ENCODE measurements at regions not wholly inside any gene's neighbourhood (a gene's known extent, or its start where the extent isn't known, plus 50 kb on each side); places are given as distances from the start of the nearest gene placed in this dataset.

DNA sequence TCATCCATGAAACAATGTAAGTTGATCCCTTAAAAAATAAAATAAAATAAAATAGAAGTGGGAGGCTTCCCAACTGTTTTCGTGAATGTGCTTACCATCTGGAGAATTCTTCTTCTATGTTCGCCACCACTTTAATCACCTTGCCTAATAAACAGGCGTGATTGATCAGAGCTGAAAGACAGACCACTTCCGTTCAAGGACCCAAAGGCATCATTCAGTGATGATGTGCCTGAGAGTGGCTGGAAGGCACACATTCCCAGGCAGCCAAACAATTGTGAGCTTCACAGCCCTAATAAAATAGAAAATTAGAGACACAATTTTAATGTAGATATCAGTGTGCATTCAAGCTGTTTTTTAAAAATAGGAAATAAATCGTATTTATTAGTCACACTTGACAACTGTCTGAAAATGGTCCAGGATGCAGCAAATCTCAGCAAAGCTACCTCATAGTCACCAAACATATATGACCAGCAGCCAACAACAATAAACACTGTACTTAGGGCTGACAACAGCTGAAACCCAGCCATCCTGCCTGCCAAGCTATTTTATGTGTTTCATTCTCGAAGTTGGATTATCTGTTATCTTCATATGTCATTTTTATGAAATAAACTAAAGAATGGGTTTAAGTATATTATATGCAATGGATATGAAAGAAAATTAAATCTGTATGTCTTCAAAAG, 163.2 kb upstream of the FAM9B start:
- TF ChIP-seq, protein P1, sequence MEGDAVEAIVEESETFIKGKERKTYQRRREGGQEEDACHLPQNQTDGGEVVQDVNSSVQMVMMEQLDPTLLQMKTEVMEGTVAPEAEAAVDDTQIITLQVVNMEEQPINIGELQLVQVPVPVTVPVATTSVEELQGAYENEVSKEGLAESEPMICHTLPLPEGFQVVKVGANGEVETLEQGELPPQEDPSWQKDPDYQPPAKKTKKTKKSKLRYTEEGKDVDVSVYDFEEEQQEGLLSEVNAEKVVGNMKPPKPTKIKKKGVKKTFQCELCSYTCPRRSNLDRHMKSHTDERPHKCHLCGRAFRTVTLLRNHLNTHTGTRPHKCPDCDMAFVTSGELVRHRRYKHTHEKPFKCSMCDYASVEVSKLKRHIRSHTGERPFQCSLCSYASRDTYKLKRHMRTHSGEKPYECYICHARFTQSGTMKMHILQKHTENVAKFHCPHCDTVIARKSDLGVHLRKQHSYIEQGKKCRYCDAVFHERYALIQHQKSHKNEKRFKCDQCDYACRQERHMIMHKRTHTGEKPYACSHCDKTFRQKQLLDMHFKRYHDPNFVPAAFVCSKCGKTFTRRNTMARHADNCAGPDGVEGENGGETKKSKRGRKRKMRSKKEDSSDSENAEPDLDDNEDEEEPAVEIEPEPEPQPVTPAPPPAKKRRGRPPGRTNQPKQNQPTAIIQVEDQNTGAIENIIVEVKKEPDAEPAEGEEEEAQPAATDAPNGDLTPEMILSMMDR (IDR thresholded peaks at IDR 0.05; ENCODE audit: insufficient read depth, low read depth, low read length), result no peak
- H3K4me3 ChIP-seq (ENCODE audit: low read depth, low read length), result no peak overlapping the region
- DNase-seq (ENCODE audit: low read depth), result no peak

DNA sequence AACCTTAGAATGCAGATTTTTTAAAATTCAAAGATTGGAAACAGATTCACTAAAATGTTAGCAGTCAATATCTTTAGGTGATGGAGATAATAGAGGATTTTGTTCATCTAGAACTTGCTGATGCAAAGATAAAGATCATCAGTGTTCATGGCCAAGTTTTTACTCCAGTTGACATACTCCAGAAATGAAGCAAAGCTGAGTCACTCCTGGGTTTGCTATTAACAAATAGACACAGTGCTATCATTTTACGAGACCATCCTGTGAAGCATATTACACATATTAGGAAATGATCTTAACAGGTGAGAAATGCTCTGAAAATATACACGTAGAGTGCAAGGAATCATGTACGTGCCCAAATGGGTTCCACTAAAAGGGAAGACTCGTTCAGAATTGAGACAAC, 170.6 kb upstream of the FAM9B start:
- no peak overlapping the region for H3K4me3 ChIP-seq (ENCODE audit: low read depth, low read length)
- TF ChIP-seq, protein P1 (IDR thresholded peaks at IDR 0.05; ENCODE audit: insufficient read depth, low read depth, low read length), result no peak
- peak; percentile 39 for DNase-seq (ENCODE audit: low read depth)

DNA sequence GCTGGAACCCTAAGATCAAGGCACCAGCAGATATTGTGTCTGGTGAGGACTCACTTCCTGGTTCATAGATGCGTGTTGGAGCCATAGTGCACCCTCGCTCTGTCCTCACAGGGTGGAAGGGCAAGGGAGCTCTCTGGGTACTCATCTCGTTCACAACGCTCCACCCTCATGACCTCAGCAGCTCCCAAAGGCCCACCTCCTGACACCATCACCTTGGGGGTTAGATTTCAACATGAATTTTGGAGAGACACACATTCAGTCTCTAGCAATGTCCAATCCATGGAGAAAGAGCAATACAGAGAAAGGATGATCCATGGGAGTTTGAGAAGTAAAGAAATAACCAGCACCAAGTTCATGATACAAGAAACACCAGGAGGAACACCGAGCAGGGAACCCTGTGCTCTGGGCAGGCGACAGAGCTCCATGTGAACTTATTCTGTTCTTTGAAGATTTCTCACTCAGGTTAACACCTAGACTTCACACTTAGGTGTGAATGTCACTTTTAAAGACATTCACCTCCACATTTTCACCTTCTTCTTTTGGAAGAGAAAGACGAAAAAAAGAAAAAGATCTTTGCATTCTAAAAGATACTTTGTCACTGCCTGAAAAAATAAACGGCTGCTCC, 171.8 kb upstream of the FAM9B start:
- no peak overlapping the region for H3K4me3 ChIP-seq (ENCODE audit: low read depth, low read length)
- DNase-seq (ENCODE audit: low read depth), result no peak
- TF ChIP-seq, protein P1 (IDR thresholded peaks at IDR 0.05; ENCODE audit: insufficient read depth, low read depth, low read length), result no peak

DNA sequence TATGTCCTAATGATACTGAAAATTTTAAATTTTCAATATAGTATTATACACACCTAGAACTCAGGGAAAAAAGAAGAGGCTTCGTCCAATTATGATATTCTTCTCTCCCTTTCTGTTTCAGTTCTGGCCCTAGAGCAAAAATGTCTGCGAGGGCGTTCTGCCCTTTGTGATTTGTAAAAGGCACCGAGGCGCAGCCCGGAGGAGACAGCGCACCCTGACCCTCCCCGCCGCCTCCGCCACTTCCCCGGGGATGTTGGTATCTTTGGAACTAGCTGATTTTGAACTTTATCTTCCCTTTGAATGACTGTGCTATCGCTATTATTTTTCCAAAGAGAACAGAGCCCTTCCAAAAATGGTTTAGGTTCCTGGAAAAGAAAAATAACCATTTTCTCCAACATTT, 173.2 kb upstream of the FAM9B start:
- peak overlapping the region; percentile 12 for H3K4me3 ChIP-seq (ENCODE audit: low read depth, low read length)
- TF ChIP-seq, protein P1 (IDR thresholded peaks at IDR 0.05; ENCODE audit: insufficient read depth, low read depth, low read length), result no peak
- DNase-seq (ENCODE audit: low read depth), result no peak

DNA sequence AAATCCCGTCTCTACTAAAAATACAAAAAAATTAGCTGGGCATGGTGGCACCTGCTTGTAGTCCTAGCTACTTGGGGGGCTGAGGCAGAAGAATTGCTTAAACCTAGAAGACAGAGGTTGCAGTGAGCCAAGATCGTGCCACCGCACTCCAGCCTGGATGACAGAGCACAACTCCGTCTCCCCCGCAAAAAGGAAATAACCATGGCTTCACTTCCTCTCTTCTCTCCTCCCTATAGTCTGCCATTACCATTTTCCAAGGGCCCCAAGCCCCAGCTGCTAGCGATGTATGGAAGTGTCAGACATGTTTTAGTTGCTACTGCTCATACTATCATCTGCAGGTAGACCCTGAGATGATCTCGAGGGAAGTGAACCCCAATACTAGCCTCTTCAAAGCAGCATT, 177.3 kb upstream of the FAM9B start:
- no peak for DNase-seq (ENCODE audit: low read depth)
- TF ChIP-seq, protein P1 (IDR thresholded peaks at IDR 0.05; ENCODE audit: insufficient read depth, low read depth, low read length), result no peak
- H3K4me3 ChIP-seq (ENCODE audit: low read depth, low read length), result no peak overlapping the region

DNA sequence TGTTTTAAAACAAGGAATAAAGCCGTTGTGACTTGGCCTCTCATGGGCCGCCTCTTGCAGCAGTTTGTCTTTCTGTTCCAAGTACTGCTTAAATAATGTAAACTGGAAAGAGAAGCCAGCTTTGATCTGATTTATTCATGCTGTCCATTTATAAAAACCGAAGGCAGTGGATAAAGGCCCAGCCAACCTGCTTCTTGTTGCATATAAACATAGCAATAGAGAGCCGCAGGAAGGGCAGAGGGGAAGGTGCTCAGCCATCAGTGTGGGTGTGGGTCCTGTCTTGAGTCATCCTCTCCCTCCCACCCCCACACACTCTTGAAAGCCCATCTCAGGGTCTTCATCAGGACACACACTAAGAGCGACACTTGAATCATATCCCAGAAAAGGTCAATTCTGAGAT, 187.9 kb upstream of the FAM9B start:
- peak; percentile 11 for DNase-seq (ENCODE audit: low read depth)
- TF ChIP-seq, protein P1 (IDR thresholded peaks at IDR 0.05; ENCODE audit: insufficient read depth, low read depth, low read length), result no peak
- H3K4me3 ChIP-seq (ENCODE audit: low read depth, low read length), result no peak overlapping the region
